MM.1S (cell line): ENCODE measurements at regions not wholly inside any gene's neighbourhood (a gene's known extent, or its start where the extent isn't known, plus 50 kb on each side); places are given as distances from the start of the nearest gene placed in this dataset.

Experiments used
- DNase-seq: peaks from one replicate; pipeline ENCODE4 v3.0.0-alpha.2; 2015
- H2AFZ ChIP-seq: fragments of 300-600 bp; sonication (generic); 2 replicates; pipeline ENCODE4 v1.6.0; 2016; ENCODE audit warnings: antibody characterized with exemption, low read length
- H3F3A ChIP-seq: fragments of 300-600 bp; sonication (generic); 2 replicates; pipeline ENCODE4 v1.6.1; 2016; ENCODE audit warnings: mild to moderate bottlenecking, antibody characterized with exemption, low read length, moderate library complexity, mixed read lengths; ENCODE audit not compliant: insufficient read depth
- H3K27ac ChIP-seq: fragments of 300-600 bp; sonication (generic); 2 replicates; pipeline ENCODE4 v1.5.1; 2016; ENCODE audit warnings: mild to moderate bottlenecking, low read length
- H3K27me3 ChIP-seq: fragments of 300-600 bp; sonication (generic); replicated peaks from 2 replicates; pipeline ENCODE4 v1.6.0; 2016; ENCODE audit warnings: low read length; ENCODE audit not compliant: insufficient read depth
- H3K36me3 ChIP-seq: fragments of 300-600 bp; sonication (generic); replicated peaks from 2 replicates; pipeline ENCODE4 v1.6.1; 2016; ENCODE audit warnings: mild to moderate bottlenecking, low read length, mixed read lengths; ENCODE audit not compliant: insufficient read depth
- H3K4me1 ChIP-seq: fragments of 300-600 bp; sonication (generic); 2 replicates; pipeline ENCODE4 v1.6.1; 2016; ENCODE audit warnings: low read length, mixed read lengths
- H3K4me2 ChIP-seq: fragments of 300-600 bp; sonication (generic); 2 replicates; pipeline ENCODE4 v1.6.0; 2016; ENCODE audit warnings: low read depth, low read length
- H3K4me3 ChIP-seq: fragments of 300-600 bp; sonication (generic); 2 replicates; pipeline ENCODE4 v1.5.1; 2016; ENCODE audit warnings: low read length, mixed read lengths
- H3K79me2 ChIP-seq: fragments of 300-600 bp; sonication (generic); 2 replicates; pipeline ENCODE4 v1.6.1; 2016; ENCODE audit warnings: mixed run types, low read length, mixed read lengths
- H3K9ac ChIP-seq: fragments of 300-600 bp; sonication (generic); 2 replicates; pipeline ENCODE4 v1.6.1; 2016; ENCODE audit warnings: low read length, mixed read lengths
- H3K9me2 ChIP-seq: fragments of 300-600 bp; sonication (generic); replicated peaks from 2 replicates; pipeline ENCODE4 v1.6.1; 2016; ENCODE audit warnings: mild to moderate bottlenecking, low read length, mixed read lengths; ENCODE audit not compliant: insufficient read depth
- H3K9me3 ChIP-seq: fragments of 300-600 bp; sonication (generic); replicated peaks from 2 replicates; pipeline ENCODE4 v1.6.1; 2016; ENCODE audit warnings: mild to moderate bottlenecking, low read length, mixed read lengths; ENCODE audit not compliant: insufficient read depth
- H4K20me1 ChIP-seq: fragments of 300-600 bp; sonication (generic); 2 replicates; pipeline ENCODE4 v1.6.1; 2016; ENCODE audit warnings: mild to moderate bottlenecking, low read length, moderate library complexity, mixed read lengths; ENCODE audit not compliant: insufficient read depth
- EZH2 ChIP-seq: fragments of 300-600 bp; sonication (generic); optimal IDR thresholded peaks from 2 replicates; pipeline ENCODE3; 2017; ENCODE audit warnings: low read depth, mild to moderate bottlenecking, antibody characterized with exemption, low read length, mixed read lengths
- EZH2phosphoT487 ChIP-seq: fragments of 300-600 bp; sonication (generic); IDR thresholded peaks from 2 replicates; pipeline ENCODE4 v1.6.1; 2018; ENCODE audit warnings: antibody characterized with exemption, low read length
- TF ChIP-seq, protein P1 (sequence below): fragments of 300-600 bp; sonication (generic); IDR thresholded peaks from 2 replicates; pipeline ENCODE4 v1.5.1; 2016; ENCODE audit warnings: antibody characterized with exemption, low read length, mixed read lengths

DNA sequence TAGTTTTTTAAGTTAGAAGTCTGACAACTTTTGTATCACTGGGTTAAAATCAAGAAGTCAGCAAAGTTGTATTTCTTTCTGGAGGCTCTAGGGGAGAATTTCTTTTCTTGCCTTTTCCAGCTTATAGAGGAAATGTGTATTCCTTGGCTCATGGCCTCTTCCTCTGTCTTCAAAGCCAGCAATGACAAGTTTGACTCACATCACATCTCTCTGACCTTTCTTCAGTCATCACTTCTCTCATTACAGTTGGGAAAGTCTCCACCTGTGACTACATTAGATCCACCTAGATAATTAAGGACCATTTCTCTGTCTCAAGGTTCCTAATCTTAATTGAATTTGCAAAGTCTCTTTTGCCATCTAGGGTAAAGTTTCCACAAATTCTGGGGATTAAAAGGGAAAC, 339.9 kb downstream of the TENT4A start:
- Histone ChIP-seq H3K9me2 (no peaks in the 10 kb centered on the region), H3K36me3 (no peaks in the 10 kb centered on the region)

GRCh38 chr5:7053528-7054209, 340.4 kb downstream of the TENT4A start:
- Histone ChIP-seq H3K9ac (no peak overlapping the region), H3K4me2 (no peak overlapping the region), H3F3A (no peaks in the 10 kb centered on the region), H3K36me3 (no peaks in the 10 kb centered on the region), H3K27me3 (no peaks in the 10 kb centered on the region), H4K20me1 (no peaks in the 10 kb centered on the region), H3K79me2 (no peaks in the 10 kb centered on the region), H3K4me1 (no peaks in the 10 kb centered on the region), H3K9me2 (no peaks in the 10 kb centered on the region), H3K4me3 (no peak overlapping the region), H3K27ac (no peak overlapping the region), H2AFZ (no peak overlapping the region), H3K9me3 (no peaks in the 10 kb centered on the region)
- DNase-seq: no peak
- TF ChIP-seq, protein P1, sequence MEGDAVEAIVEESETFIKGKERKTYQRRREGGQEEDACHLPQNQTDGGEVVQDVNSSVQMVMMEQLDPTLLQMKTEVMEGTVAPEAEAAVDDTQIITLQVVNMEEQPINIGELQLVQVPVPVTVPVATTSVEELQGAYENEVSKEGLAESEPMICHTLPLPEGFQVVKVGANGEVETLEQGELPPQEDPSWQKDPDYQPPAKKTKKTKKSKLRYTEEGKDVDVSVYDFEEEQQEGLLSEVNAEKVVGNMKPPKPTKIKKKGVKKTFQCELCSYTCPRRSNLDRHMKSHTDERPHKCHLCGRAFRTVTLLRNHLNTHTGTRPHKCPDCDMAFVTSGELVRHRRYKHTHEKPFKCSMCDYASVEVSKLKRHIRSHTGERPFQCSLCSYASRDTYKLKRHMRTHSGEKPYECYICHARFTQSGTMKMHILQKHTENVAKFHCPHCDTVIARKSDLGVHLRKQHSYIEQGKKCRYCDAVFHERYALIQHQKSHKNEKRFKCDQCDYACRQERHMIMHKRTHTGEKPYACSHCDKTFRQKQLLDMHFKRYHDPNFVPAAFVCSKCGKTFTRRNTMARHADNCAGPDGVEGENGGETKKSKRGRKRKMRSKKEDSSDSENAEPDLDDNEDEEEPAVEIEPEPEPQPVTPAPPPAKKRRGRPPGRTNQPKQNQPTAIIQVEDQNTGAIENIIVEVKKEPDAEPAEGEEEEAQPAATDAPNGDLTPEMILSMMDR: no peak
- no peak for TF ChIP-seq EZH2
- no peak for TF ChIP-seq EZH2phosphoT487

More for the DNA sequence above, 339.9 kb downstream of the TENT4A start:
- TF ChIP-seq, protein P1: no peak
- no peak for TF ChIP-seq EZH2
- TF ChIP-seq EZH2phosphoT487: no peak
- H3K4me1 ChIP-seq: no peaks in the 10 kb centered on the region
- no peaks in the 10 kb centered on the region for H3F3A ChIP-seq
- no peak overlapping the region for H3K9ac ChIP-seq
- H3K4me2 ChIP-seq: no peak overlapping the region
- no peaks in the 10 kb centered on the region for H3K9me3 ChIP-seq
- H3K79me2 ChIP-seq: no peaks in the 10 kb centered on the region
- no peak for DNase-seq
- no peaks in the 10 kb centered on the region for H4K20me1 ChIP-seq
- no peak overlapping the region for H2AFZ ChIP-seq
- H3K27me3 ChIP-seq: no peaks in the 10 kb centered on the region
- no peak overlapping the region for H3K27ac ChIP-seq
- H3K4me3 ChIP-seq: no peak overlapping the region

DNA sequence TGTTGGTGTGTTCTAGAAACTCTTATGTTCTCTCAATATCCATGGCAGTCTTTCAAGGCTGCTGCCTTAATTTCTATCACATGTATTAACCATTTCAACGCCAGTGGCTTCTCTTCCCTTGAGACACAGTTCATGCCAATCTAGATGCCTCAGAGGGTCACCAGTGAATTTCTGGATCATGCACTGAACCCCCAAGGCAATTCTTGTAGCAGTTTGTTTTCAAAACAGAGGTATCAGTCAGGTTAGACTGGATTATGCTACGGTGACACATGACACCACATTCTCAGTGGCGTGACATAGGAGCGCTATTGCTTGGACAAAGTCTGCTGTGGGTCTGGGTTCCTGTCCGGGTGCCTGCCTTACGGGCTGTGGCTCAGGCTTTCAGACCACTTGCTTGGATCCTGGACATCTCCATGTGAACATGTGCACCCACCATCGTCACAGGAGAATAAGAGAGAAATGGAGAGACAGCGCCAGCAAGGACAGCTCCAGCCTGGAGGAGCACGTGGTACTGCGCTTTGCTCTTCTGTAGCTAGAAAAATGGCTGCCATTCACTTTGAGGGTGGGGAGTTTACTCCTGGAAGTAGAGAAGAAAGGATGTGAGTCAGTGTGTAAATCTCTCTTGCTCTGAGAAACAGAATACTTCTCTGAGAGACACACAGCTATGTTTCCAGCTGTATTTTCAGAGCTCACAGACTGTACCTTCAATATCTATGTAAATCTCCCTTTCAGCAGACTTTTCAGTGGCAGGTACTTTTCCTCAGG, 329.3 kb upstream of the ADCY2 start:
- no peaks in the 10 kb centered on the region for H4K20me1 ChIP-seq
- H3K4me1 ChIP-seq: no peaks in the 10 kb centered on the region
- no peaks in the 10 kb centered on the region for H3K9me3 ChIP-seq
- H3K9me2 ChIP-seq: no peaks in the 10 kb centered on the region
- TF ChIP-seq EZH2phosphoT487: no peak
- TF ChIP-seq, protein P1: no peak
- no peak for TF ChIP-seq EZH2
- H3K4me3 ChIP-seq: no peak overlapping the region
- H2AFZ ChIP-seq: no peak overlapping the region
- H3K36me3 ChIP-seq: no peaks in the 10 kb centered on the region
- no peak for DNase-seq
- no peaks in the 10 kb centered on the region for H3F3A ChIP-seq
- no peak overlapping the region for H3K4me2 ChIP-seq
- H3K27me3 ChIP-seq: no peaks in the 10 kb centered on the region
- H3K27ac ChIP-seq: no peak overlapping the region
- no peak overlapping the region for H3K9ac ChIP-seq
- no peaks in the 10 kb centered on the region for H3K79me2 ChIP-seq
